KOPT-K1 (cell line): ENCODE measurements at regions not wholly inside any gene's neighbourhood (a gene's known extent, or its start where the extent isn't known, plus 50 kb on each side); places are given as distances from the start of the nearest gene placed in this dataset.
"Not testable (repeated sequence)": the region's sequence is repeated elsewhere in the genome, so short reads cannot be mapped to it uniquely, and the experiment has no call there.

Experiments used
- H3K27ac ChIP-seq: fragments of 200-600 bp; sonication (generic); 2 replicates; pipeline ENCODE4 v1.5.1; 2016; ENCODE audit warnings: antibody characterized with exemption, mild to moderate bottlenecking, low read depth, low read length; ENCODE audit not compliant: poor library complexity, severe bottlenecking
- H3K36me3 ChIP-seq: fragments of 200-600 bp; sonication (generic); 2 replicates; pipeline ENCODE4 v1.5.1; 2017; ENCODE audit warnings: antibody characterized with exemption, mild to moderate bottlenecking, low read length, moderate library complexity; ENCODE audit not compliant: insufficient read depth
- H3K9me3 ChIP-seq: fragments of 200-600 bp; sonication (generic); 2 replicates; pipeline ENCODE4 v1.5.1; 2017; ENCODE audit warnings: antibody characterized with exemption, low read length, mild to moderate bottlenecking; ENCODE audit not compliant: insufficient read depth, poor library complexity, severe bottlenecking

DNA sequence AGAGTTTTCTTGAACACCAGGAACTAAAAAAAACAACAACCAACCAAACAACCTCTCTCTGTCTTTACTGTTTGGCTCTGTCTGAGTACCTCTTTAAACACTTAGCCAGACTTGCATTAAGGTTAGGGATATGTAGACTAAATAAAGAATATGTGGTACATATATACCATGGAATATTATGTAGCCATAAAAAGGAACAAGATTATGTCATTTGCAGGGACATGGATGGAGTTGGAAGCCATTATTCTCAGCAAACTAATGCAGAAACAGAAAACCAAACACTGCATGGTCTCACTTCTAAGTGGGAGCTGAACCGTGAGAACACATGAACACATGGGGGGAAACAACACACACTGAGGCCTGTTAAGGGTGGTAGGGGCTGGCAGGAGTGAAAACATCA lies 116.0 kb upstream of the ANTXRL start:
- Histone ChIP-seq H3K36me3 (no peaks in the 10 kb centered on the region), H3K9me3 (peaks cover 14% of the 10 kb centered on the region), H3K27ac (no peak overlapping the region)

DNA sequence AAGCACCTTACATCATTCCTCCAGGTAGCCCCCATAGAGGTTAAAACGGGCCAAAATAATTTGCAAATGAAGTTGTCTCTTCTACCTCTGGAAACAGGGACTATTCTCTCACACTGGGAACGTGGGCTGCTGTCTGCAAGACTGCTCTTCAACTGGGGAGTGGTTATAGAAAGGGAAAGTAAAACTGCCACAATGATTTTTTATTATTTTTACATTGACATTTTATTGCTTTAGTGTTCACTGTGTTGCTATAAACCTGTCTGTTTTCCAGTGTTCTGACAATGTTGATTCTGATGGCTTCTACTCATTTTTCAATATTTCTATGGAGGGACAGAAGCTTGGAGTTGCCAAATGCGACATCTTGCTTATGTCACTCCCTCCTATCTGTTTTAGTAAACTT lies 115.1 kb upstream of the ANTXRL start:
- H3K36me3 ChIP-seq: no peaks in the 10 kb centered on the region
- peaks cover 14% of the 10 kb centered on the region for H3K9me3 ChIP-seq
- H3K27ac ChIP-seq: peak overlapping the region; percentile 44

GRCh38 chr10:46175296-46175695 lies 111.5 kb upstream of the ANTXRL start:
- Histone ChIP-seq H3K27ac (no peak overlapping the region), H3K9me3 (peaks cover 8% of the 10 kb centered on the region), H3K36me3 (no peaks in the 10 kb centered on the region)

- Histone ChIP-seq H3K27ac (no peak overlapping the region), H3K36me3 (no peaks in the 10 kb centered on the region), H3K9me3 (peaks cover 2% of the 10 kb centered on the region)
Observed at GRCh38 chr10:46175831-46176230, 111.0 kb upstream of the ANTXRL start.

DNA sequence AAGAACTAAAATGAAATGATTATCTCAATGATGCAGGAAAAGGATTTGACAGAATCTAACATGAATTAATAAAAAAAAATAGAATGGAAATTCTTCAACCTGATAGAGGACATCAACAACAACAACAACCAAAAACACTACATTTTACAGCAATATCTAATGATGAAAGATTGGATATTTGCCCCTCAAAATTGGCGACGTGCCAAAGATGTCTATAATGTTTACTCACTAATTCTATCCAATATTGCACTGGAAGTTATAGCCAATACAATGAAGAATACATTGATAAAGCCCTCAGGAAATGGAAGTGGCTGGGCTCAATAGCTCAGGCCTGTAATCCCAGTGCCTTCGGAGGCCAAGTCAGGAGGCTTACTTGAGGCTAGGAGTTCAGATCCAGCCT lies 99.4 kb upstream of the ANTXRL start:
- not testable (repeated sequence) for H3K9me3 ChIP-seq, H3K27ac ChIP-seq, H3K36me3 ChIP-seq

DNA sequence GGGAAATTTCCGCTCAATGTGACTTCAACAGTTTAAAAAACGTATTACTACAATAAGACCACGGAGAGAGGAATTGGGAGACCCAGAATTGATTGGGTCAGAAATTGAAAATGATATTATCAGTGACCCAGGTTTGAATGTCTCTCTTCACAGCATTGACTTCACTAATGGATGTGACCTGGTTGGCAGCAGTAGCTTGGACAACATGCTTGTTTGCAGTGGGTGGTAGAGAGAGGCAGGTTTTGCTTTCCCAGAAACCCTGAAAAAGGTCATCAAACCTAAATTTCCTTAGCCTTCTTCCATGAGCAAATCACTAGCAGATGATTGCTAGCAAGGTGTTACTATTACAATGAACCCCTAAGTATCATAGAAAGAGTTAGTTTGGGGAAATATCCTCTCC lies 89.7 kb upstream of the ANTXRL start:
- Histone ChIP-seq H3K36me3 (no peaks in the 10 kb centered on the region), H3K9me3 (no peaks in the 10 kb centered on the region), H3K27ac (no peak overlapping the region)

- Histone ChIP-seq H3K9me3 (no peaks in the 10 kb centered on the region), H3K36me3 (no peaks in the 10 kb centered on the region), H3K27ac (no peak overlapping the region)
Observed at GRCh38 chr10:46198516-46198915, 88.3 kb upstream of the ANTXRL start.

- H3K27ac ChIP-seq, H3K9me3 ChIP-seq, H3K36me3 ChIP-seq: not testable (repeated sequence)
Observed at GRCh38 chr10:46202405-46202804, 84.4 kb upstream of the ANTXRL start.

DNA sequence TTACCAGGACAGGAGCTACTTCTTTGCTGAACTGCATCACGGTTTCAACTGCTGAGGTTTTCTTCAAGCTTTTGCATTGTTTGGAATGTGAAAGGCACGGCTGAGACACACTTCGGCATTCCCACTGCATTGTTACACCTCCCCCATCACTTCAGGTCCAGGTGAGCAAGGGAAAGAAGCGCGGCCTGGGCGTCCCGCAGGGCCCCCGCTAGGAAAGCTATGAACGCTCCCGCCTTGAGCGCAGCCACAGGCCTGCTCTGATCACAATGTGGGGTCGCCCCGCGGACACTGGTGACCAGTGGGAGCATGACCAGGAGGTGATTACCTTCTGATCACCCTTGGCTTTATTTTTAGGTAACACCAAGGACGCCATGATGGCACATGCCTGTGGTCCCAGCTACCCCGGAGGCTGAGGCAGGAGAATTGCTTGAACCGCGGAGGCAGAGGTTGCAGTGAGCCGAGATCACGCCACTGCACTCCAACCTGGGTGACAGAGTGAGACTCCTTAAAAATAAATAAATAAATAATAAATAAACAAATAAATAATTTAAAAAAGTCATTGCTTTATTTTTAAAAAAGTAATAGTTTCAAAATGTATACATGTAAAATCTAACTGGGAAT lies 82.2 kb upstream of the ANTXRL start:
- not testable (repeated sequence) for H3K36me3 ChIP-seq, H3K27ac ChIP-seq, H3K9me3 ChIP-seq

GRCh38 chr10:46210427-46210826 lies 76.4 kb upstream of the ANTXRL start:
- H3K27ac ChIP-seq, H3K36me3 ChIP-seq, H3K9me3 ChIP-seq: not testable (repeated sequence)

- H3K36me3 ChIP-seq: peaks cover 29% of the 10 kb centered on the region; the same call in 1 of the 2 replicates
- no peaks in the 10 kb centered on the region for H3K9me3 ChIP-seq
- no peak overlapping the region for H3K27ac ChIP-seq
Observed at GRCh38 chr10:46215426-46215825, 71.4 kb upstream of the ANTXRL start.

GRCh38 chr10:46216003-46216634 lies 70.7 kb upstream of the ANTXRL start:
- H3K36me3 ChIP-seq: peaks cover 29% of the 10 kb centered on the region; the same call in 1 of the 2 replicates
- no peak overlapping the region for H3K27ac ChIP-seq
- H3K9me3 ChIP-seq: no peaks in the 10 kb centered on the region

DNA sequence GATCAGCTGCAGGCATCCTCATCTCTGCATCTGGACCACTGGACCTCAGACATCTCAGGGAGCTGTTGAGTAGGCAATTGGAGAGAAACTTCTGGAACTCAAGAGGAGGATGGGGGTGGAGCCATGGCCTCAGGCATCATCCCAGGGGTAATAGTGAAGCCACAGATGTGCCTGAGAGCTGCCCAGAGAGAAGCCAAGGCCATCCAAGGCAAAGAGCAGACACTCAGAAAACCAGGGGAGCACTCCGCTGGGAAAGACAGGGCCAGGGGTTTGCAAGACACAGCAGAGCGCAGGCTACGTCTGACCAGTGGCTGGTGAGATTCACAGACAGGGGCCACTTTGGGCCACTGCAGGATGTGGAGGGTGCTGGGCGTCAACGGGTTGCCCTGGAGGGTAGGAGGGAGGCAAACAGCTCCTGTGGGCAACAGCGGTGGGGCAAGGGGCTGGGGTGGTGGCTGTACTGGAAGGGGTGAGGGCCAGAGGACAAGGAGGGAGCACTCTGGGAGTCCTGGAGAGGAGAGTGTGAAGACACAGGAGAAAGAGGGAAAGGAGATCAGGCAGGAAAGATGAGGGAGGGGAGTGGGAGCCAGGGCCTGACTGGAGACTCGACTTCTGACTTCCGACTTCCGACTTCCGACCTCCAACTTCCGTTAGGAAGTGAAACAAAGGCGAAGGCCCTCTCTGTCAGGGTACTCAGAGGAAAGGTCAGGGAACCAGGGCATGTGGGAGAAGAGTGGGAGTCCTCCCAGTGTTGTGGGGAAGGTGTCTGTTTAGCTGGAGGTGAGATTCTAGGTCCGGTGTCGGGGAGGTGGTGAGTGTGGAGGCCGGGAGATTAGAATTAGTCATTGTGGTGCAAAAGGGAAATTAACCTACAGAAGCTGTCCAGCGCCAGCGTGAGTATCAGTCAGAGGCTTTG lies 69.7 kb upstream of the ANTXRL start:
- Histone ChIP-seq H3K36me3 (peaks cover 29% of the 10 kb centered on the region; the same call in 1 of the 2 replicates), H3K9me3 (no peaks in the 10 kb centered on the region), H3K27ac (no peak overlapping the region)

DNA sequence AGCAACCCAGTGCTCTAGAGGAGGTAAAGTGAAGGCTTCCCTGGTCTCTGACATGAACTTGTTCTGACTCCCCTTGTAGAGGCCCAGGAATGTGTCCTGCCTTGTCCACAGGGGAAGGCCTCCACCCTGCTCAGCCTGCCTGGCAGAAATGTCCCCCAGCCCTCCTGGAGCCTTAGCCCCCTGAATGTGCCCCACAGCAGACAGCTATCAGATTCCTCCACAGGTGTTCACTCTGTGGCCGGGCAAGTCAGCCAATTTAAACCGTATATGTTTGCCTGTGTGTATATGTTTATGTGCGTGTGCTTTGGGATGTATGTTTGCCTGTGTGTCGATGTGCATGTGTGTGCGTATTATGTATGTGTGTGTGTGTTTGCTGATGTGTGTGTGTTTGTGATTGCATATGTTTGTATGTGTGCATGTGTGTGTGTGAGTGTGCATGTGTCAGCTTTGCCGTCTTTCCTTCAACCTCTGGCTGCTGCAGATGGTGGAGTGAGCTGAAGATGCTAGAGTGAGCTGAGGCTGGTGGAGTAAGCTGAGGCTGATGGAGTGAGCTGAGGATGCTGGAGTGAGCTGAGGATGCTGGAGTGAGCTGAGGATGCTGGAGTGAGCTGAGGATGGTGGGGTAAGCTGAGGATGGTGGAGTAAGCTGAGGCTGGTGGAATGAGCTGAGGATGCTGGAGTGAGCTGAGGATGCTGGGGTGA lies 68.9 kb upstream of the ANTXRL start:
- peaks cover 29% of the 10 kb centered on the region; the same call in 1 of the 2 replicates for H3K36me3 ChIP-seq
- no peaks in the 10 kb centered on the region for H3K9me3 ChIP-seq
- H3K27ac ChIP-seq: no peak overlapping the region

DNA sequence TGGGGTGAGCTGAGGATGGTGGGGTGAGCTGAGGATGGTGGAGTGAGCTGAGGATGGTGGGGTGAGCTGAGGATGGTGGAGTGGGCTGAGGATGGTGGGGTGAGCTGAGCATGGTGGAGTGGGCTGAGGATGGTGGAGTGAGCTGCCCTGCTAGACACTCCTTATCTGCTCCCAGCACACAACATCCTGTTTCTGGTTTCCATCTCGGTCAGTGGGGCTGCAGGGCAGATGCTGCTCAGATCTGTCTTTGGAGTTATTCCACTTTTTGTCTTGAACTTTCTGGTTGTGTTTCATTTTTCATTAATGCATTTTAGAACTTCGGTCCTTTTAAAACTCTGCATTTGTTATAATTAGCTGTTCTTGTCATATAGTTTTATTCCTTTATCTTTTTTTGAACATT lies 67.9 kb upstream of the ANTXRL start:
- H3K36me3 ChIP-seq: peaks cover 38% of the 10 kb centered on the region; the same call in 1 of the 2 replicates
- H3K9me3 ChIP-seq: no peaks in the 10 kb centered on the region
- H3K27ac ChIP-seq: no peak overlapping the region
